ENCODE measurements at regions not wholly inside any gene's neighbourhood (a gene's known extent, or its start where the extent isn't known, plus 50 kb on each side); places are given as distances from the start of the nearest gene placed in this dataset.
A peak's percentile ranks its signal among the peaks of the same experiment; 100 is the strongest.

- TF ChIP-seq POLR2A (IDR thresholded peaks at IDR 0.05) (no peak), CTCF (IDR thresholded peaks at IDR 0.05) (peak in 2 of 4 experiments; percentile 17 to 21)
These were observed 338.2 kb upstream of the PRKCQ start for GRCh38 chr10:6918305-6918704.
